Brain pericyte (primary cell): ENCODE measurements at regions not wholly inside any gene's neighbourhood (a gene's known extent, or its start where the extent isn't known, plus 50 kb on each side); places are given as distances from the start of the nearest gene placed in this dataset.
"Not testable (repeated sequence)": the region's sequence is repeated elsewhere in the genome, so short reads cannot be mapped to it uniquely, and the experiment has no call there.

Experiments
- DNase-seq: peaks from one replicate; pipeline ENCODE4 v3.0.0-alpha.2; 2012; ENCODE audit warnings: low read depth, low spot score

GRCh38 chr10:83982812-83983211, 156.5 kb upstream of the GHITM start:
- no peak for DNase-seq

GRCh38 chr10:83983578-83984255, 155.6 kb upstream of the GHITM start:
- no peak for DNase-seq

DNA sequence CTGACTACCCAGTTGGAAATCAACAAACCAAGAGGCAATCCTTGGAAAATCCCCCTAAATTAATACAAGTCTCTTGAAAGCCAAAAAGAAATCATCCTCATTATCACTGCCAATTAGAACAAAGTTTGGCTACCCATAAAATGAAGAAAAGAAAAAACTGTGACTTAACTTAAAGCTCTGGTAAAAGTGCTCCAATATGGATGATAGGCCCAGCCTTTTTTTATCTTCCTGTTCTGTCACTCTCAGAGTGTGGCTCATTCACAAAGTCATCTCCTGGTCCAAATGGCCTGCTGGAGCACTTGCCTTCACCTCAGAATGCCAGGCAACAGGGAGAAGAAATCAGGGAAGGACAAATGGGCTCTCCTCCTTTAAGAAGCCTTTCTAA, 155.1 kb upstream of the GHITM start:
- no peak for DNase-seq

GRCh38 chr10:83986800-83987199, 152.5 kb upstream of the GHITM start:
- DNase-seq = no peak

GRCh38 chr10:83987216-83987615, 152.1 kb upstream of the GHITM start:
- no peak for DNase-seq

DNA sequence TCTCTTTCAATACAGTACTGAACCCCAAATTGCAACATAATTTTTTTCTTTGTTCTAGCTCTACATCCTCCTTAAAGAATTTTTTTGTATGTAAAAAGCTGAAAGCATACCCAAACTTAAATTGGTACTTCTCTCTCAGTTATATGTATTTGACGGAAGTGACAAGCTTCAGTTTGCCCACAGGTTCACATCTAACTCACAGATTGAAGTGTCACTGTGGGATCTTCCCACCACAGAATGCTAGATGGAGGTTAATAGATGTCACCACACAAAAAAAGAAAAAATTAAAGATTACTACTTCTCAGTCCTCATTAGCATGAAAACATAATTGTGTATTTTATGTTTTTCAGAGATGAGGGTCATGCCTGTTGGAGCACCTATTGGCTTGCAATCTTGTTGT, 150.9 kb upstream of the GHITM start:
- DNase-seq = no peak

DNA sequence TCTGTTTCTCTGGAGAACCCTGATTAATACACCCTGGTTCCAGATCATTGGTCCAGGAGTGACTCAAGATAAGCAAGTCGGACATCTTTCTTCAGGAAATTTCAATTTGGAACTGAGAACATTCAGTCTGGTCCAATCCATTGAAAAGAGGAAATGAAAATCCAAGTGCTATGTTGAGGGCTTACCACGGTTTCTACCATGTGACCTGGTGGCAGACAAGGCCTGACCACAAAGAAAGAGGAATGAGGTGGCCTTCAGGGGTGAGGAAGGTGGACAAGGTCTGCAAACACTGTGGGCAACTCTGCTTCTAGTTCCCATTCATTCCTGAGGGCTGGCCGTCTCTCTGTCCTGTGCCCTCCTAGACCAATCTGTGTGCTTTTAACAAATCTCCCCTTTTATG, 149.2 kb upstream of the GHITM start:
- DNase-seq = no peak

DNA sequence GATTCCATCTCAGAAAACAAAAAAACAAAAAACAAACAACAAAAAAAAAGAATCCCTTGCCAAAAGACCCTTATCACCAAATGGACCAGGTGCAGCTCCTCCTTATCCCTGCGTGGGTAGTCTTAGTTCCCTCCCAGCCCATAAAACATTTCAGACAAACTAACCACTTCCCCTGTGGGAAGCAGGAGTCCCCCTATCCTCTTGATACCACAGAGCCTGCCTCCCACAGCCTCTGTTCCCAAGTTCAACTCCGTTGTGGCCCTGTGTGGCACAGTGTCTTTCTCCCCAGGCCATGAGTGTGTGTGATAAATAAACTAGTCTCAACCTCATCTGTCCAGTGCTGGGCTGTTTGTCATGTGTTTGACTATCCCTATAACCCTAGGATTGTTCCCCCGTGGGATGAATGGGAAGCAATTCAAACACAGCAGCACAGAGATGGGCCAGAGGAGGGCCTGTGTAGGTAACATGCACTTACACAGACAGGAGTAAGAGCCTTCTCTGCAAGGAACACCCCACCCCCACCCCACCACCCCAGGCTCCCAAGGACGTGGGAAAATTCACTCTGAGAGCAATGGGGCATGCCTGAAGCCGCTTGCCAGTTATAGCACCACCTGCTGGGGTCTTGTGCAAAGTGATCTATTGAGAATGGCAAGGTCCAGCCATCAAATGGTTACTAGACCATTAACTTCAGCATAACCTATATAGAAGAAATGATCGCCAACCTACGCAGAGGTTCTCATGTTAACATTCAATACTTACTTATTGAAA, 147.1 kb upstream of the GHITM start:
- no peak for DNase-seq

GRCh38 chr10:83994325-83994724, 145.0 kb upstream of the GHITM start:
- DNase-seq = no peak

- no peak for DNase-seq
Measured at GRCh38 chr10:83995738-83996331, 143.5 kb upstream of the GHITM start.

DNA sequence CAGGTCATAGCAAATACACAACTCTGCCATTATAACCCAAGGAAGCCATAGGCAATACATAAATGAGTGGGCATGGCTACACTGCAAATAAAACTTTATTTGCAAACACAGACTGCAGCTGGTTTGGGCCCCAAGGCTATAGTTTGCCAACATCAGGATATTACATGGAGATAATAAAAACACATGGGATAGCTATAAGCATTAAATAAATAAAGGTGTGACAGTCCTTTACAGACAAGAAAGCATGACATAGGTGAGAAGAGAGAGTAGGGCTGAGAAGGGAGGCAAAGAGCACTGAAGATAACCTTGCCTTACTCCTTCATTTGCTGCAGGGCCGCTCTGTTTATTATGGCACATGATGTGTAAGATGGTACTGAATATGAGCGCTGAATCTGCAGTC, 135.1 kb upstream of the GHITM start:
- DNase-seq = no peak

- no peak for DNase-seq
Measured at GRCh38 chr10:84005403-84005802, 133.9 kb upstream of the GHITM start.

- no peak for DNase-seq
Measured at GRCh38 chr10:84007482-84007881, 131.8 kb upstream of the GHITM start.

DNA sequence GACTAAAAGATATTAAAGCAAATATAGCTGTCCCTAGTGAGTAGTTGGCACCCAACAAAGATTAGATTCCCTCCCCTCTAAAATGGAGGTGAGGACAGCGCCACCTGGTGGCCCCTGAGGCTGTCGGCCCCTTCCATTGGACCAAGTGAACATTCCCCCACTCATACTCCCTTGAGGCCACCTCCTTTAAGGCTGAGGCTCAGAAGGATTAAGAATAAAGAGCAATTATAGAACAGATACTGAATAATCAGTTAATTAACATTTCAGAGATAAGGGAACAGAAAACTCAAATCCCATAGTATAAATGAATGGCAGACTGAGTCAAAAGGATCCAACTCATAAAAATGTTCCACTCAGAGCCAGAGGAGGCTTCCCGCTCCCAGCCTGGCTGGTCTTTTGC, 130.4 kb upstream of the GHITM start:
- no peak for DNase-seq

GRCh38 chr10:84012431-84012830, 126.9 kb upstream of the GHITM start:
- no peak for DNase-seq

- no peak for DNase-seq
Measured at GRCh38 chr10:84012831-84013458, 126.4 kb upstream of the GHITM start.

- no peak for DNase-seq
Measured at GRCh38 chr10:84015877-84016595, 123.3 kb upstream of the GHITM start.

- DNase-seq = no peak
Measured at GRCh38 chr10:84018826-84019225, 120.5 kb upstream of the GHITM start.

- DNase-seq = not testable (repeated sequence)
Measured at GRCh38 chr10:84019854-84020458, 119.4 kb upstream of the GHITM start.

DNA sequence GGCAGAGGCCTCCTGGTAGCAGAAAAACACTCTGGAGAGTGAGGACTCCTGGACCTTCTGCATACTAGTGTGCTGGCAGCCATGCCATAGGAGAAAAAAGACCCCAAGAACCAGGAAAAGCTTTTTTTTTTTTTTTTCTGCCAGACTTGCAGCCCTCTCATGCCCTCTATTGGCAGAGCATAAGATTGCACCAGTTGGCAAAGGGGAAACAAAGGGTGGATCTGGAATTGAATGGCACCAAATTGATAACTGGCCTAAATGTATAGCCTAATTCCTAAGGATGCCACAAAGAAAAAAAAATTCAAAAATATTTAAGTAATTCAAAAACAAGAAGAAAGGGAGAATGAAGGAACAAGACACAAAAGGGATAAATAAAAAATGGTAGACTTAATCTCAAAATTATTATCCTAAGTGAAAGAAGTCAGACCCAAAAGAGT, 112.5 kb upstream of the GHITM start:
- no peak for DNase-seq

GRCh38 chr10:84029840-84030239, 109.5 kb upstream of the GHITM start:
- DNase-seq = no peak
